ENCODE measurements at regions not wholly inside any gene's neighbourhood (a gene's known extent, or its start where the extent isn't known, plus 50 kb on each side); places are given as distances from the start of the nearest gene placed in this dataset.
"Not testable (repeated sequence)": the region's sequence is repeated elsewhere in the genome, so short reads cannot be mapped to it uniquely, and the experiment has no call there.

GRCh38 chr3:177494216-177494615 lies 296.9 kb upstream of the TBL1XR1 start:
- H3K4me1 ChIP-seq (ENCODE audit: control insufficient read depth in 4 of 4, insufficient read depth in 4 of 4, low read length in 3 of 4): no peaks in the 10 kb centered on the region
- 97% methylated on average over 3 of the region's 3 CpGs for WGBS
- H3K36me3 ChIP-seq (ENCODE audit: control insufficient read depth in 4 of 4, insufficient read depth in 3 of 4, low read depth in 1 of 4, low read length in 3 of 4): no peaks in the 10 kb centered on the region
- H3K27ac ChIP-seq (ENCODE audit: low read depth in 1 of 2, low read length in 2 of 2): no peak overlapping the region
- no peak overlapping the region for H3K9ac ChIP-seq (ENCODE audit: low read depth in 1 of 2, low read length in 2 of 2)
- H3K27me3 ChIP-seq (ENCODE audit: control insufficient read depth in 4 of 4, insufficient read depth in 4 of 4, low read length in 3 of 4): no peaks in the 10 kb centered on the region
- no peaks in the 10 kb centered on the region for H3K9me3 ChIP-seq (ENCODE audit: control insufficient read depth in 4 of 4, low read length in 3 of 4)
- DNase-seq (ENCODE audit: low spot score): no peak
- TF ChIP-seq HNF4A (conservative IDR thresholded peaks at IDR 0.05) (no peak), FOXA1 (IDR thresholded peaks at IDR 0.05) (no peak), ATF3 (IDR thresholded peaks at IDR 0.05) (no peak)
- no peak overlapping the region for H3K4me3 ChIP-seq (ENCODE audit: low read depth in 1 of 3, low read length in 3 of 3)

- Histone ChIP-seq H3K36me3 (ENCODE audit: control insufficient read depth in 4 of 4, insufficient read depth in 3 of 4, low read depth in 1 of 4, low read length in 3 of 4) (no peaks in the 10 kb centered on the region), H3K9ac (ENCODE audit: low read depth in 1 of 2, low read length in 2 of 2) (no peak overlapping the region), H3K27ac (ENCODE audit: low read depth in 1 of 2, low read length in 2 of 2) (no peak overlapping the region), H3K27me3 (ENCODE audit: control insufficient read depth in 4 of 4, insufficient read depth in 4 of 4, low read length in 3 of 4) (no peaks in the 10 kb centered on the region), H3K4me3 (ENCODE audit: low read depth in 1 of 3, low read length in 3 of 3) (no peak overlapping the region), H3K4me1 (ENCODE audit: control insufficient read depth in 4 of 4, insufficient read depth in 4 of 4, low read length in 3 of 4) (peaks cover 0 to 7% (median 2%) of the 10 kb centered on the region in 4 donors), H3K9me3 (ENCODE audit: control insufficient read depth in 4 of 4, low read length in 3 of 4) (no peaks in the 10 kb centered on the region)
- no peak for DNase-seq (ENCODE audit: low spot score)
- no peak for TF ChIP-seq EGR1 (IDR thresholded peaks at IDR 0.05; ENCODE audit: low read depth in 2 of 2)
These were observed 298.3 kb upstream of the TBL1XR1 start for GRCh38 chr3:177495566-177495965.

- H3K4me3 ChIP-seq (ENCODE audit: low read depth in 1 of 3, low read length in 3 of 3): no peak overlapping the region
- no peaks in the 10 kb centered on the region for H3K36me3 ChIP-seq (ENCODE audit: control insufficient read depth in 4 of 4, insufficient read depth in 3 of 4, low read depth in 1 of 4, low read length in 3 of 4)
- H3K4me1 ChIP-seq (ENCODE audit: control insufficient read depth in 4 of 4, insufficient read depth in 4 of 4, low read length in 3 of 4): peaks cover 0 to 7% (median 2%) of the 10 kb centered on the region in 4 donors
- WGBS: 84% methylated on average over 5 of the region's 5 CpGs
- H3K27ac ChIP-seq (ENCODE audit: low read depth in 1 of 2, low read length in 2 of 2): no peak overlapping the region
- H3K9me3 ChIP-seq (ENCODE audit: control insufficient read depth in 4 of 4, low read length in 3 of 4): no peaks in the 10 kb centered on the region
- no peak overlapping the region for H3K9ac ChIP-seq (ENCODE audit: low read depth in 1 of 2, low read length in 2 of 2)
- TF ChIP-seq HNF4A (conservative IDR thresholded peaks at IDR 0.05) (no peak), TAF1 (conservative IDR thresholded peaks at IDR 0.05) (no peak), FOXA2 (IDR thresholded peaks at IDR 0.05) (no peak), HNF4G (IDR thresholded peaks at IDR 0.05) (no peak), RXRA (IDR thresholded peaks at IDR 0.05) (no peak), EGR1 (IDR thresholded peaks at IDR 0.05; ENCODE audit: low read depth in 2 of 2) (no peak), NR2F2 (IDR thresholded peaks at IDR 0.05) (no peak), CTCF (IDR thresholded peaks at IDR 0.05; ENCODE audit: low read depth, low read length, missing input control) (no peak), ZBTB33 (IDR thresholded peaks at IDR 0.05) (no peak), SP1 (IDR thresholded peaks at IDR 0.05) (no peak), ATF3 (IDR thresholded peaks at IDR 0.05) (no peak), FOXA1 (IDR thresholded peaks at IDR 0.05) (no peak)
- TF ChIP-seq, protein P1, sequence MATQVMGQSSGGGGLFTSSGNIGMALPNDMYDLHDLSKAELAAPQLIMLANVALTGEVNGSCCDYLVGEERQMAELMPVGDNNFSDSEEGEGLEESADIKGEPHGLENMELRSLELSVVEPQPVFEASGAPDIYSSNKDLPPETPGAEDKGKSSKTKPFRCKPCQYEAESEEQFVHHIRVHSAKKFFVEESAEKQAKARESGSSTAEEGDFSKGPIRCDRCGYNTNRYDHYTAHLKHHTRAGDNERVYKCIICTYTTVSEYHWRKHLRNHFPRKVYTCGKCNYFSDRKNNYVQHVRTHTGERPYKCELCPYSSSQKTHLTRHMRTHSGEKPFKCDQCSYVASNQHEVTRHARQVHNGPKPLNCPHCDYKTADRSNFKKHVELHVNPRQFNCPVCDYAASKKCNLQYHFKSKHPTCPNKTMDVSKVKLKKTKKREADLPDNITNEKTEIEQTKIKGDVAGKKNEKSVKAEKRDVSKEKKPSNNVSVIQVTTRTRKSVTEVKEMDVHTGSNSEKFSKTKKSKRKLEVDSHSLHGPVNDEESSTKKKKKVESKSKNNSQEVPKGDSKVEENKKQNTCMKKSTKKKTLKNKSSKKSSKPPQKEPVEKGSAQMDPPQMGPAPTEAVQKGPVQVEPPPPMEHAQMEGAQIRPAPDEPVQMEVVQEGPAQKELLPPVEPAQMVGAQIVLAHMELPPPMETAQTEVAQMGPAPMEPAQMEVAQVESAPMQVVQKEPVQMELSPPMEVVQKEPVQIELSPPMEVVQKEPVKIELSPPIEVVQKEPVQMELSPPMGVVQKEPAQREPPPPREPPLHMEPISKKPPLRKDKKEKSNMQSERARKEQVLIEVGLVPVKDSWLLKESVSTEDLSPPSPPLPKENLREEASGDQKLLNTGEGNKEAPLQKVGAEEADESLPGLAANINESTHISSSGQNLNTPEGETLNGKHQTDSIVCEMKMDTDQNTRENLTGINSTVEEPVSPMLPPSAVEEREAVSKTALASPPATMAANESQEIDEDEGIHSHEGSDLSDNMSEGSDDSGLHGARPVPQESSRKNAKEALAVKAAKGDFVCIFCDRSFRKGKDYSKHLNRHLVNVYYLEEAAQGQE (IDR thresholded peaks at IDR 0.05): no peak
- DNase-seq (ENCODE audit: low spot score): no peak
- H3K27me3 ChIP-seq (ENCODE audit: control insufficient read depth in 4 of 4, insufficient read depth in 4 of 4, low read length in 3 of 4): no peaks in the 10 kb centered on the region
These were observed 301.0 kb upstream of the TBL1XR1 start for GRCh38 chr3:177498037-177498857.

DNA sequence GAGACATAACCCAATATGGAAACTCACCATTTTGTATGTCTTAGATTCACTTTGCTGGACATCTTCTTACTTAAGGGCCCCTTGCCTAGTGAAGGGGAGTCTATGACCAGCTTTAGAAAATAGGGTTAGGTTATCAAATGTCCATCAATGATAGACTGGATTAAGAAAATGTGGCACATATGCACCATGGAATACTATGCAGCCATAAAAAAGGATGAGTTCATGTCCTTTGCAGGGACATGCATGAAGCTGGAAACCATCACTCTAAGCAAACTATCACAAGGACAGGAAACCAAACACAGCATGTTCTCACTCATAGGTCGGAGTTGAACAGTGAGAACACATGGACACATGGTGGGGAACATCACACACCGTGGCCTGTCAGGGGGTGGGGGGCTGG lies 301.8 kb upstream of the TBL1XR1 start:
- H3K4me3 ChIP-seq (ENCODE audit: low read depth in 1 of 3, low read length in 3 of 3); H3K27me3 ChIP-seq (ENCODE audit: control insufficient read depth in 4 of 4, insufficient read depth in 4 of 4, low read length in 3 of 4); DNase-seq (ENCODE audit: low spot score); H3K9me3 ChIP-seq (ENCODE audit: control insufficient read depth in 4 of 4, low read length in 3 of 4); H3K4me1 ChIP-seq (ENCODE audit: control insufficient read depth in 4 of 4, insufficient read depth in 4 of 4, low read length in 3 of 4); H3K36me3 ChIP-seq (ENCODE audit: control insufficient read depth in 4 of 4, insufficient read depth in 3 of 4, low read depth in 1 of 4, low read length in 3 of 4); H3K27ac ChIP-seq (ENCODE audit: low read depth in 1 of 2, low read length in 2 of 2); H3K9ac ChIP-seq (ENCODE audit: low read depth in 1 of 2, low read length in 2 of 2): not testable (repeated sequence)
- WGBS: 96% methylated on average over 2 of the region's 2 CpGs
